Panc1 (cell line): ENCODE measurements at regions not wholly inside any gene's neighbourhood (a gene's known extent, or its start where the extent isn't known, plus 50 kb on each side); places are given as distances from the start of the nearest gene placed in this dataset.

Experiments
- ATAC-seq: fragments of 200-7000 bp; cut with Tn5 transposase; 2 replicates; pipeline ENCODE4 v1.9.1; 2020; ENCODE audit warnings: mild to moderate bottlenecking, moderate library complexity
- BruUV-seq: library from RNA; stranded (reverse); fragments of 400-500 nt; replicated peaks from 2 replicates; lab custom pipeline; 2021; lab: Mats Ljungman, UMichigan
- CTCF ChIA-PET: fragments of 300-600 bp; sonication (Branson Sonifier 250); formaldehyde crosslinking; loops from one replicate; lab custom pipeline; 2022; ENCODE audit warnings: antibody characterized with exemption; lab: Charles Lee
- POLR2A ChIA-PET: fragments of 300-600 bp; sonication (Branson Sonifier 250); formaldehyde crosslinking; loops from one replicate; lab custom pipeline; 2022; ENCODE audit warnings: antibody characterized with exemption; lab: Charles Lee
- DNase-seq: peaks from one replicate; pipeline ENCODE4 v3.0.0-alpha.2; 2010; ENCODE audit warnings: low read depth, low spot score
- H3K27ac ChIP-seq: 2 replicates; pipeline ENCODE4 v1.5.1; 2011; ENCODE audit warnings: mild to moderate bottlenecking, low read length, inconsistent platforms
- H3K27me3 ChIP-seq: fragments of 200-500 bp; sonication (Bioruptor generic); 2 replicates; pipeline ENCODE4 v1.6.0; 2014; ENCODE audit warnings: low read length, inconsistent platforms; ENCODE audit not compliant: control insufficient read depth, insufficient read depth
- H3K36me3 ChIP-seq: fragments of 200-500 bp; sonication (Bioruptor generic); 2 replicates; pipeline ENCODE4 v1.5.1; 2014; ENCODE audit warnings: inconsistent platforms, mild to moderate bottlenecking, low read length, moderate library complexity; ENCODE audit not compliant: control insufficient read depth, insufficient read depth
- H3K4me1 ChIP-seq: 2 replicates; pipeline ENCODE4 v1.5.1; 2011; ENCODE audit warnings: inconsistent platforms, mild to moderate bottlenecking, low read length, moderate library complexity; ENCODE audit not compliant: control insufficient read depth, insufficient read depth
- H3K4me3 ChIP-seq, 2 experiments: 2 replicates each; pipeline ENCODE4 v1.5.1; 2011 to 2012; ENCODE audit warnings: low read depth in 2 of 2, low read length in 2 of 2, mild to moderate bottlenecking in 2 of 2, inconsistent platforms in 1 of 2, moderate library complexity in 1 of 2
- H3K9me3 ChIP-seq: fragments of 200-500 bp; sonication (Bioruptor generic); 2 replicates; pipeline ENCODE4 v1.5.1; 2014; ENCODE audit warnings: low read depth, mild to moderate bottlenecking, inconsistent platforms, low read length, moderate library complexity; ENCODE audit not compliant: control insufficient read depth, insufficient read depth
- CTCF ChIP-seq: fragments of 450-650 bp; IDR thresholded peaks from 2 replicates; pipeline ENCODE4 v1.5.1; 2017; ENCODE audit warnings: mild to moderate bottlenecking
- POLR2AphosphoS5 ChIP-seq: IDR thresholded peaks from 2 replicates; pipeline ENCODE4 v1.6.1; 2012; ENCODE audit warnings: mild to moderate bottlenecking, low read depth, low read length, moderate library complexity
- REST ChIP-seq, 2 experiments: IDR thresholded peaks; 2 replicates each; pipeline ENCODE4 v1.6.1; 2011 to 2012; ENCODE audit warnings: low read depth in 2 of 2, control low read depth in 1 of 2, low read length in 1 of 2, mild to moderate bottlenecking in 1 of 2, moderate library complexity in 1 of 2; ENCODE audit not compliant: insufficient read depth in 1 of 2
- SIN3A ChIP-seq: IDR thresholded peaks from 2 replicates; pipeline ENCODE4 v1.6.1; 2012; ENCODE audit warnings: low read depth, mild to moderate bottlenecking, low read length, moderate library complexity, borderline replicate concordance; ENCODE audit not compliant: insufficient read depth
- TCF7L2 ChIP-seq: IDR thresholded peaks from 2 replicates; pipeline ENCODE4 v1.6.1; 2011; ENCODE audit warnings: mild to moderate bottlenecking, low read depth, low read length, inconsistent platforms
- in situ Hi-C: cut with HindIII; loops from 2 replicates; pipeline ENCODE4 v1.10.0; 2016; ENCODE audit warnings: low sequenced_read_pairs, low pct_unique_long_range_greater_than_20kb
- intact Hi-C: fragments of 100-400 bp; cut with micrococcal nuclease; formaldehyde crosslinking; loops from one replicate; pipeline ENCODE4 v1.10.0; 2022; ENCODE audit not compliant: unreplicated experiment

GRCh38 chr15:26051761-26052675 lies 188.9 kb upstream of the ATP10A start:
- Histone ChIP-seq H3K4me3 (no peak overlapping the region), H3K36me3 (no peaks in the 10 kb centered on the region), H3K4me1 (no peaks in the 10 kb centered on the region; the same call in 1 of the 2 replicates), H3K27me3 (no peaks in the 10 kb centered on the region), H3K9me3 (no peaks in the 10 kb centered on the region), H3K27ac (no peak overlapping the region)
- DNase-seq: no peak
- POLR2A ChIA-PET: no interaction called here
- in situ Hi-C loops (no loop called here), intact Hi-C loops (no loop called here)
- ATAC-seq: peak; percentile 53; the same call in 1 of the 2 replicates
- TF ChIP-seq CTCF (no peak), POLR2AphosphoS5 (no peak), SIN3A (no peak), REST (IDR thresholded peaks at IDR 0.05; ENCODE audit: insufficient read depth in 1 of 2, low read depth in 2 of 2, low read length in 1 of 2) (no peak), TCF7L2 (peak; percentile 74)
- no TSS peak for BruUV-seq
- CTCF ChIA-PET: no interaction called here

GRCh38 chr15:26050984-26051383 lies 187.9 kb upstream of the ATP10A start:
- intact Hi-C loops: no loop called here
- Histone ChIP-seq H3K4me1 (no peaks in the 10 kb centered on the region; the same call in 1 of the 2 replicates), H3K27me3 (no peaks in the 10 kb centered on the region), H3K36me3 (no peaks in the 10 kb centered on the region), H3K4me3 (no peak overlapping the region), H3K9me3 (no peaks in the 10 kb centered on the region), H3K27ac (no peak overlapping the region)
- DNase-seq (no peak), ATAC-seq (no peak)
- in situ Hi-C loops: no loop called here
- BruUV-seq: no TSS peak
- CTCF ChIA-PET: no interaction called here
- POLR2A ChIA-PET: no interaction called here
- TF ChIP-seq SIN3A: no peak
- TF ChIP-seq CTCF: no peak
- no peak for TF ChIP-seq TCF7L2
- no peak for TF ChIP-seq POLR2AphosphoS5
